ENCODE measurements at regions not wholly inside any gene's neighbourhood (a gene's known extent, or its start where the extent isn't known, plus 50 kb on each side); places are given as distances from the start of the nearest gene placed in this dataset.

- Histone ChIP-seq H3K4me1 (ENCODE audit: low read depth) (no peaks in the 10 kb centered on the region), H3K9me3 (ENCODE audit: low read depth) (no peaks in the 10 kb centered on the region), H3K27me3 (no peaks in the 10 kb centered on the region), H3K27ac (no peak overlapping the region), H3K36me3 (no peaks in the 10 kb centered on the region), H3K4me3 (no peak overlapping the region)
- TF ChIP-seq, protein P1, sequence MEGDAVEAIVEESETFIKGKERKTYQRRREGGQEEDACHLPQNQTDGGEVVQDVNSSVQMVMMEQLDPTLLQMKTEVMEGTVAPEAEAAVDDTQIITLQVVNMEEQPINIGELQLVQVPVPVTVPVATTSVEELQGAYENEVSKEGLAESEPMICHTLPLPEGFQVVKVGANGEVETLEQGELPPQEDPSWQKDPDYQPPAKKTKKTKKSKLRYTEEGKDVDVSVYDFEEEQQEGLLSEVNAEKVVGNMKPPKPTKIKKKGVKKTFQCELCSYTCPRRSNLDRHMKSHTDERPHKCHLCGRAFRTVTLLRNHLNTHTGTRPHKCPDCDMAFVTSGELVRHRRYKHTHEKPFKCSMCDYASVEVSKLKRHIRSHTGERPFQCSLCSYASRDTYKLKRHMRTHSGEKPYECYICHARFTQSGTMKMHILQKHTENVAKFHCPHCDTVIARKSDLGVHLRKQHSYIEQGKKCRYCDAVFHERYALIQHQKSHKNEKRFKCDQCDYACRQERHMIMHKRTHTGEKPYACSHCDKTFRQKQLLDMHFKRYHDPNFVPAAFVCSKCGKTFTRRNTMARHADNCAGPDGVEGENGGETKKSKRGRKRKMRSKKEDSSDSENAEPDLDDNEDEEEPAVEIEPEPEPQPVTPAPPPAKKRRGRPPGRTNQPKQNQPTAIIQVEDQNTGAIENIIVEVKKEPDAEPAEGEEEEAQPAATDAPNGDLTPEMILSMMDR (IDR thresholded peaks at IDR 0.05; ENCODE audit: low read depth, low read length): no peak
- DNase-seq (ENCODE audit: low read depth in 1 of 2, low spot score in 1 of 2): no peak
Observed at GRCh38 chr18:37964885-37965571, 399.4 kb upstream of the CELF4 start.

GRCh38 chr18:37963837-37964236, 398.2 kb upstream of the CELF4 start:
- Histone ChIP-seq H3K36me3 (no peaks in the 10 kb centered on the region), H3K4me1 (ENCODE audit: low read depth) (no peaks in the 10 kb centered on the region), H3K27me3 (no peaks in the 10 kb centered on the region), H3K27ac (no peak overlapping the region), H3K4me3 (no peak overlapping the region), H3K9me3 (ENCODE audit: low read depth) (no peaks in the 10 kb centered on the region)
- TF ChIP-seq, protein P1 (IDR thresholded peaks at IDR 0.05; ENCODE audit: low read depth, low read length): no peak
- DNase-seq (ENCODE audit: low read depth in 1 of 2, low spot score in 1 of 2): no peak

DNA sequence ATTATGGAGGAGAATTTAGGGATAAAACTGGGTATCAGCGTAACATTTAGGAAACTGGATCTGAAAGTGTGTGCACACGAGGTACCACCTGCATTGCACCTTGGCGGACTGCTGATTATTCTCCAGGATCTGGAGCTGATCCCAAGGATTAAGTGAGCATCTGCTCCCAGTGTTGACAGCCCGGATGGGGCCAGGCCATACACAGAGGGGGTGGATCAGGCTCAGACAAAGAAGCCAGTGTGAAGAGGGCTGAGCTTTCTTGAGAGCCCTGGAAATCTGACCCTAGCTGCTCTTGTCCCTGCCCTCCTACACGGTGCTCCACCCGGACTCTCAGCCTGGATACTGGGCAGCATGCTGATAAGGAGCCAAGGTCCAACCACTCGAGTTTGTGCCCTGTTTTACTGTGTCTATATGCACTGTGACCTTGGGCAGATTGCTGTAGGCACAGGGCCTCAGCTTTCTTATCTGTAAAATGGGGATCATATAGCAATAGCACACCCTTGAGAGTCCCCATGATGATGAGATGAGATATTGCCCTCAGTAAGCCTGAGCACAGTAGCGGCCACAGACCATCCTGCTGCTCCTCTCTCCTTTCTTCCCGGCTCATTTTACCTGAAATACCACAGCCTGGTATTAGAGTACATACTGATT, 396.8 kb upstream of the CELF4 start:
- TF ChIP-seq, protein P1 (IDR thresholded peaks at IDR 0.05; ENCODE audit: low read depth, low read length): no peak
- Histone ChIP-seq H3K9me3 (ENCODE audit: low read depth) (no peaks in the 10 kb centered on the region), H3K36me3 (no peaks in the 10 kb centered on the region), H3K4me3 (no peak overlapping the region), H3K27me3 (no peaks in the 10 kb centered on the region), H3K27ac (no peak overlapping the region), H3K4me1 (ENCODE audit: low read depth) (no peaks in the 10 kb centered on the region)
- no peak for DNase-seq (ENCODE audit: low read depth in 1 of 2, low spot score in 1 of 2)

GRCh38 chr18:37958499-37958898, 392.9 kb upstream of the CELF4 start:
- Histone ChIP-seq H3K4me1 (ENCODE audit: low read depth) (no peaks in the 10 kb centered on the region), H3K36me3 (no peaks in the 10 kb centered on the region), H3K4me3 (no peak overlapping the region), H3K27ac (no peak overlapping the region), H3K27me3 (no peaks in the 10 kb centered on the region), H3K9me3 (ENCODE audit: low read depth) (no peaks in the 10 kb centered on the region)
- DNase-seq (ENCODE audit: low read depth in 1 of 2, low spot score in 1 of 2): no peak
- TF ChIP-seq, protein P1 (IDR thresholded peaks at IDR 0.05; ENCODE audit: low read depth, low read length): no peak

DNA sequence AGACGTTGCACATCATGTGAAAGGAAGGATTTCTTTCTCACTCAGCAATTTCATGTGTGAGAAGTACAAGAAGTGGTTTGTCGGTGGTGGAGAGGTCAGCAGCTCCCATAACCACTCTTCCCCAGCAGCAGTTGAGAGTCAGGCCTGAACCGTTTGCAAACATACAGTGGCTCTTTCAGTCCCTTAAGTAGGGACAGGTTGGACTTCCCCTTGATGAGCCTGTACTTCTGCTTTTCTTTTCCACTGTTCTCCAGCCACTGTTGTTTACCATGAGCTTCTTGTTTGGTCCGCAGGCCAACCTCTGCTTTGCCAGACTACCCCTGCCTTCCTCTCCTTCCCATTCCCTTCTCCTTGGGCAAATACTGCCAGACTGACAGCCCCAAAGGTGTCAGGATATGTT, 391.3 kb upstream of the CELF4 start:
- no peak for DNase-seq (ENCODE audit: low read depth in 1 of 2, low spot score in 1 of 2)
- H3K9me3 ChIP-seq (ENCODE audit: low read depth): no peaks in the 10 kb centered on the region
- H3K36me3 ChIP-seq: no peaks in the 10 kb centered on the region
- no peak overlapping the region for H3K4me3 ChIP-seq
- no peak overlapping the region for H3K27ac ChIP-seq
- TF ChIP-seq, protein P1 (IDR thresholded peaks at IDR 0.05; ENCODE audit: low read depth, low read length): no peak
- no peaks in the 10 kb centered on the region for H3K4me1 ChIP-seq (ENCODE audit: low read depth)
- H3K27me3 ChIP-seq: no peaks in the 10 kb centered on the region

Data from cardiac muscle cell (in vitro differentiated cells and primary cell).